Skeletal muscle cell (primary cell): ENCODE measurements at regions not wholly inside any gene's neighbourhood (a gene's known extent, or its start where the extent isn't known, plus 50 kb on each side); places are given as distances from the start of the nearest gene placed in this dataset.
A peak's percentile ranks its signal among the peaks of the same experiment; 100 is the strongest.
"Not testable (repeated sequence)": the region's sequence is repeated elsewhere in the genome, so short reads cannot be mapped to it uniquely, and the experiment has no call there.

Experiments
- DNase-seq: peaks from one replicate; pipeline ENCODE4 v3.0.0-alpha.2; 2010; ENCODE audit warnings: low read depth
- H3K4me3 ChIP-seq: 2 replicates; pipeline ENCODE4 v1.5.1; 2011; ENCODE audit warnings: low read depth, mild to moderate bottlenecking, control low read depth, low read length, moderate library complexity

DNA sequence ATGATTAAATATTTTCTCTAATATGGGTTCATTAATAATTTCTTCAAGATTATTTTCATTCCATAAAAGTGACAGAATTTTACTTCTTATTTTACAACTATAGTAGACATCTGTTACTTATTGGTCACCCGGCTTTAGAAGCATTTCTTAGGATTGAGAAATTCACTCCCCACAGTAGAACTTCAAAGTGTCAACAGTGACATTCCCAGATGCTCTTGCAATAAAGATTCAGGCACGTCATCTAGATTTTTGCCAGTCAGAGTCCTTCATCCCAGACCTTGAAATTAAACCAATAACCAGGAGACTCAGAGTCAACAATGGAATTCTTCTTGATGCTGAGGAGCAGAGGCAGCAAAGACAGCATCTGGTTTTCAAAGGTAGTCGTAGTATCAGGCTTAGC lies 190.8 kb downstream of the VGLL3 start:
- no peak overlapping the region for H3K4me3 ChIP-seq
- no peak for DNase-seq

- H3K4me3 ChIP-seq, result no peak overlapping the region
- no peak for DNase-seq
Observed at GRCh38 chr3:86797946-86798345, 193.0 kb downstream of the VGLL3 start.

GRCh38 chr3:86794361-86795065 lies 196.4 kb downstream of the VGLL3 start:
- H3K4me3 ChIP-seq, result no peak overlapping the region
- no peak for DNase-seq

GRCh38 chr3:86793786-86794185 lies 197.2 kb downstream of the VGLL3 start:
- no peak overlapping the region for H3K4me3 ChIP-seq
- peak; percentile 94 for DNase-seq

- DNase-seq, result peak; percentile 51
- no peak overlapping the region for H3K4me3 ChIP-seq
Observed at GRCh38 chr3:86792316-86792715, 198.6 kb downstream of the VGLL3 start.

DNA sequence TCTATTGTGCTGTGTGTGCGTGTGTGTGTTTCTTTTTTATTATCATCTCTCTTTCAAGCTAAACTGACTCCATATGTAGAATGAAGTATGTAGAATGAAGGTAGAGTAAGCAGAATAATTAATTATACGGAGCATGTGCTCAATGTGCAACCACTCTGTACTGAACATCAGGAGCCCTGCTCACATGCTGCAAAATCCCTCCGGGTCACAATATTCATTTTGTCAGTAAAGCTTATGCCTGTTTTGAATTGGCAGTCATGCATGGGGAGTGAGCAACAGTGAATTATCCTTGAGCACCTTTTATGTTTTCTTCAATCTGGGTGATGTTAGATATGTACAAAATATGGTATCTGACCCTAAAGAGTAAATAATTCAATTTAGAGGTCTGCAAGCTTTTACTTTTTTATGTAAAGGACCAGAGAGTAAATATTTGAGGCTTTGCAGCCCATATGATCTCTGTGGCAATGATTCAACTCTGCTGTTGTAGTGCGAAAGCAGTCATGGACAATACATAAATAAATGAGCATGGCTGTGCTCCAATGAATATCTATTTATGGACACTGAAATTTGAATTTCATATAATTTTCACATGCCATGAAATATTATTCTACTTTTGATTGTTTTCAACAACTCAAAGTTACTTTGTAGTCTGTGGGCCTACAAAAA lies 199.9 kb downstream of the VGLL3 start:
- no peak overlapping the region for H3K4me3 ChIP-seq
- DNase-seq, result no peak

DNA sequence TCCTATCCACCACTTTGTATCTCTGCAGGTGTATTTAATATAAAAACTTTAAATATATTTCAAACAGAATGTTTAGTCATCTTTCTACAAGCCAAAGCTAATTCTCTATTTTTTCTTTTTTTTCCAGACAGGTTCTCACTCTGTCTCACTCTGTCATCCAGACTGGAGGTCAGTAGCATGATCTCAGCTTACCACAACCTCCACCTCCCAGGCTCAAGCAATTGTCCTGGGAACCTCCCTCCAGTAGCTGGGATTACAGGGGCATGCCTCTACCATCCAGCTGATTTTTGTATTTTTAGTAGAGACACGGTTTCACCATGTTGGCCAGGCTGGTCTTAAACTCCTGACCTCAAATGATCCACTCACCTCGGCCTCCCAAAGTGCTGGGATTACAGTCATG lies 202.6 kb downstream of the VGLL3 start:
- no peak overlapping the region for H3K4me3 ChIP-seq
- peak; percentile 45 for DNase-seq

GRCh38 chr3:86787091-86787490 lies 203.9 kb downstream of the VGLL3 start:
- no peak overlapping the region for H3K4me3 ChIP-seq
- no peak for DNase-seq

DNA sequence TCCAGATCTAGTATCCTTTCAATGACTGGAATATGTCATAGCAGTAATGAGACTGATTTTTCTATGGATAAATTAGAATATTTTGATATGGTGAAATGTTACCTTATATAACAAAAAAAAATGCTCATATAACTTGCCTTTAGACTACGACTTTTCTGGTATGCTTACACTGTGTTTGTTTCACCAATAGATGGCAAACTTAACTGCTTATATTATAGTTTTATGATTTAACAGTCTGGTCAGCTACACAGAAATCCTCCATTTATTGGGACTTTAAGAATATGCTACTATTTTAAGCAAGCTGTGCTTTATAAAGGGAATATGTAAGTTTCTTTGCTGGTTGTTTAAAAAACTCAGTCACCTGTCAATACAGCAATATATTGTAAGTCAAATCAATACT lies 205.6 kb downstream of the VGLL3 start:
- DNase-seq, result no peak
- no peak overlapping the region for H3K4me3 ChIP-seq

- DNase-seq, result no peak
- no peak overlapping the region for H3K4me3 ChIP-seq
Observed at GRCh38 chr3:86782866-86783265, 208.1 kb downstream of the VGLL3 start.

DNA sequence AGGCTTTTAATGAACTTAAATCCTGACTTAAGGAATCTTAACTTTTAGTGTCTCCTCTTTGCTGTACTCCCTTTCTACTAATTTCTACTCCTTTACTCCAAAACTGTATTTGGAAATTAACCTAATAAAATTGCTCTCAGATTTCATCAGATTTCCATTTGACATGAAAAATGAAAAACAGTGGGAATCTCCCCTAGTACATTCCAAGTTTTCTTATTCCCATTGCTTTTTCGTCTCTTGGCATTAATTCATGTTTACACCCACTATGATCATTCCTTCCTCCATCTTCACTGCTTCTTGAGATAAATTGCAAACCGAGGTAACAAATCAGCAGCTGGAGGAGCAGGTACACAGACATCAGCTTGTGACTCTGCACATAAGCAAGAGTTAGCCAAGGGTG lies 208.7 kb downstream of the VGLL3 start:
- no peak overlapping the region for H3K4me3 ChIP-seq
- no peak for DNase-seq

- no peak for DNase-seq
Observed at GRCh38 chr3:86774082-86774691, 216.8 kb downstream of the VGLL3 start.

GRCh38 chr3:86772699-86773098 lies 218.2 kb downstream of the VGLL3 start:
- H3K4me3 ChIP-seq, result no peak overlapping the region
- DNase-seq, result no peak

More at GRCh38 chr3:86774082-86774691, 216.8 kb downstream of the VGLL3 start:
- no peak overlapping the region for H3K4me3 ChIP-seq

DNA sequence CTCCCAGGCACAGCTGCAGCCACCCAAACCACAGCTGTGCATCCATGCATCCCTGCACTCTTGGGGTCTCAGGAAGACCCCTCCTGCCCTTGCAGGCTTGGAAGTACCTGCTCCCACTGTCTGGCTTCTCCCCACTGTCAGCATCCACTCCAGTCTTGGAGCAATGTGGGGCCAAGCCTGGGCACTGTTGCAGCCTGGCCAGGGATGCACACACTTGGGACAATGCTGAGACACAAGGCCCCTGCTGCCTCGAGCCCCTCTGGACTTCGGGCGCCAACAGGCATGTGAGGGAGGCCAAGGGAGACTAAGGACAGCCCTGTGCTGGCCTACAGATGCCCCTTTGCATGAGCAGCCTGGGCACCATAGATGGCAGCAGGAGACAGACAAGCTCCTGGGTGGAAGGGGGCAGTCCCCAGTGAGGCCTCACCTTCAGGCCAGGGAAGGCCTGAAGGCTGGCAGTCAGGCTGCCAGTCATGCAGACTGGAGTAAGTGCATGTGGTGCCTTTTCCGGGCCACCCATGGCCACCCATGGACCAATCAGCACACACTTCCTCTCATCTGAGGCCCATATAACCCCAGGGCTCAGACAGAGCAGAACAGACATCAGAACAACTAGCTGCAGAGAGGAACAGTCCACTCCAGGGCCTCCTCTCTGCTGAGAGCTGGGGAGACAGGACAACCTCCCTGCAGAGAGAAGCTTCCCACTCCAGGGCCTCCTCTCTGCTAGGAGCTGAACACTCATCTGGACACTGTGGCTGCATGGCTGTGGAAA lies 219.0 kb downstream of the VGLL3 start:
- H3K4me3 ChIP-seq, result no peak overlapping the region
- no peak for DNase-seq

DNA sequence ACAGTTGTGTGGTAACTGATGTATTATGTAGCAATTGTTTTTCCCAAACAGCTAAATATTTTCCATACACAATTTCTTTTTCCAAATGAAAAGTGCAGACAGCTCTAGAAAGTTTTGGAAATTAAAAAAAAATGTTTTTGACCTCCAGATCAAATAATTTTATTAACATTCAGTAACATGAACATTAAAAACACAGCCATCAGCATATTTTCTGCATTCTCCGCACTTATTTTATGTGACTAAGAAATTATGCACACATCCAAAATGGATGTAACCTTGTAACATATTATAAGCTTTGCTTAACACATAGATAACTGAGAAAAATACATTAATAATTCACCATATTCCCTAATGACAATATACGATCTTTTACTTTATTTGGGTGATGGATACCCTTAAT lies 224.6 kb downstream of the VGLL3 start:
- no peak overlapping the region for H3K4me3 ChIP-seq
- DNase-seq, result no peak

- not testable (repeated sequence) for DNase-seq
Observed at GRCh38 chr3:86757322-86758179, 233.4 kb downstream of the VGLL3 start.

DNA sequence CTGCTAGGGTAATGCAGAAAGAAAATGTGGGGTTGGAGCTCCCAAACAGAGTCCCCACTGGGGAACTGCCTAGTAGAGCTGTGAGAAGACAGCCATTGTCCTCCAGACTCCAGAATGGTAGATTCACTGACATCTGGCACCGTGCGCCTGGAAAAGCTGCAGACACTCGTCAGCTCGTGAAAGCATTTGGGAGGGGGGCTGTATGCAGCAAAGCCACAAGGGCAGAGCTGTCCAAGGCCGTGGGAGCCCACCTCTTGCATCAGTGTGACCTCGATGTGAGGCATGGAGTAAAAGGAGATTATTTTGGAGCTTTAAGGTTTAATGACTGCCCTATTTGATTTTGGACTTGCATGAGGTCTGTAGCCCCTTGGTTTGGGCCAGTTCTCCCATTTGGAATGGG lies 242.9 kb downstream of the VGLL3 start:
- H3K4me3 ChIP-seq, result no peak overlapping the region
- no peak for DNase-seq

More at GRCh38 chr3:86757322-86758179, 233.4 kb downstream of the VGLL3 start:
- not testable (repeated sequence) for H3K4me3 ChIP-seq

DNA sequence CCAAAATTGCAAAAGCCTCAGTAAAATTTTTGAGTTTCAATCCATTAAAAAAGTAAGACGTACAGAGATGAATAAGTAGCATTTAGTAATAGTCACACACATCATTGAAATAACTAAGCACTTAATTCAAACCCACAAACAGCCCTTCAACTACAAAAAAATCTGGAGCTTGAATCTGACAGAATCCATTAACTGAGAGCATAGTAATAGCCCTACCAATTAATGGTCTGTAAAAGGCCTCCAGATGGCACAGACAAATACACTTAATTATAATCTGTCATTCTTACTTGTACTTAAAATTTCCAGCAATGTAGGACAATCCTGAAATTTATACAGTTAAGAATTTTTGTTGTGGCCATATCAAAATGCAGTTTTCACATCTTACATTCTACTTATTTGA lies 246.9 kb downstream of the VGLL3 start:
- H3K4me3 ChIP-seq, result no peak overlapping the region
- DNase-seq, result no peak

DNA sequence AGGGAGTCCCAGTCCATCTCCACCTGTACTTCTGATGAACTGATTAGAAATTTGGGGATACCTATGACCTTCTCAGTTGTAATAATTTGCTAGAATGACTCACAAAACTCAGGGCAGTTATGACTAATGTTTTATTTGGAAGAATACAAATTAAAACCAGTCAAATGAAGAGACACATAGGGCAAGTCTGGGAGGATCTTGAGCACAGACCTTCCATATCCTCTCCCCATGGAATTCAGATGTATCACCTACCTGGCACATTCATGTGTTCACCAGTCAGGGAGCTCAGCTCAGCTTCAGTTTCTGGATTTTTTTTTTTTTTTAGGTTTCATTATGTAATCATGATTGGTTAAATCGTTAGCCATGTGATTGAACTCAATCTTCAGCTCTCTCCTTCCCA lies 247.7 kb downstream of the VGLL3 start:
- DNase-seq, result no peak
- H3K4me3 ChIP-seq, result no peak overlapping the region
